ENCODE measurements at regions not wholly inside any gene's neighbourhood (a gene's known extent, or its start where the extent isn't known, plus 50 kb on each side); places are given as distances from the start of the nearest gene placed in this dataset.

- no peak for DNase-seq (ENCODE audit: low spot score)
These were observed 186.2 kb downstream of the URI1 start for GRCh38 chr19:30128211-30128610.

GRCh38 chr19:30130356-30131122 is 188.5 kb downstream of the URI1 start:
- no peak for DNase-seq (ENCODE audit: low spot score)

GRCh38 chr19:30131246-30131645 is 189.2 kb downstream of the URI1 start:
- DNase-seq (ENCODE audit: low spot score) = no peak

GRCh38 chr19:30131722-30132291 is 189.8 kb downstream of the URI1 start:
- no peak for DNase-seq (ENCODE audit: low spot score)

- DNase-seq (ENCODE audit: low spot score) = no peak
These were observed 190.5 kb downstream of the URI1 start for GRCh38 chr19:30132343-30133075.

GRCh38 chr19:30133803-30134202 is 191.8 kb downstream of the URI1 start:
- no peak for DNase-seq (ENCODE audit: low spot score)

GRCh38 chr19:30135093-30135757 is 193.2 kb downstream of the URI1 start:
- DNase-seq (ENCODE audit: low spot score) = no peak

DNA sequence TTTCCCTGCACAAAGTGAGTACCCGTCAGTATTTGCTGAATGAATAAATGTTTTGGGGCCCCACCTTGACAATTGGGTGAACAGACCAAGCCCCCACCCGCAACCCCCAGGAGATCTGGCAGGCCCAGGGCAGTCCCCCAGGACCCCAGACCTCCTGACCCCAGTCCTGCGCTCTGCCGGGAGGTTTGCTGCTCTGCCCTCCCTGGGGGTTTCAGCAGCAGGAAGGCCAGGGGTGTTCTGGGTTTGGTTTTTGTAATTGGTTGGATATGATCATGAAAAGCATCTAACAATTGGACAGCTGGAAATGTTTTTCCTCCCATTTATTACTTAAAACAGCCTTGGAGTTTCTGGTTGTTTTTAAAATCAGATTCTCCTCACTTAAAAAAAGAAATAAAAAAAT is 193.8 kb downstream of the URI1 start:
- DNase-seq (ENCODE audit: low spot score) = no peak

DNA sequence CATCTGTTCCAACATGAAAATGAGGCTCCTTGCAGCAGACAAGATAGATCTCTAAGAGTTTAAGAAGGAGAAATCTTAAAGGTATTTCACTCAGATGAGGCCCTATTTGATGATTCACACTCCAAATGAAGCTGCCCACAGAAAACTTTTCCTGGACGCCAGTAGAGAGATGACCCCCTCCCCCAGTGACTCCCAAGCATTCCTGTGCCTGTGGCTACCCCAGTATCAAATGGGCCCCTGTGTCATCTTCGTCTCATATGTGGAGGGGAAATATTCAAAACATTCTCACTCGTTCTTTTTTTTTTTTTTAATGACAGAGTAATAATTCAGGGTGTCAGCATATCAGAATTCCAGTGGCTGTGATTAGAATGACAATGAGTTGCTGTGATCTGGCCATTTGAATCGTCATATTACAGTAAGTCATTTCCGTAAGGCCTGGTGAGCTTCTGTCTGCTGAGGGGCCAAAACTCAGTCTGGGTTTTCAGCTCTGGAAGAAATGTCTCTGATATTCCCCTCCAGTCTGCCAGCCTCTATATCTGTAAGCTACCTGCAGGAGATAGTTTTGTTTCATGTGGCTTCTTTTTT is 194.7 kb downstream of the URI1 start:
- no peak for DNase-seq (ENCODE audit: low spot score)

- DNase-seq (ENCODE audit: low spot score) = no peak
These were observed 195.7 kb downstream of the URI1 start for GRCh38 chr19:30137747-30138146.

DNA sequence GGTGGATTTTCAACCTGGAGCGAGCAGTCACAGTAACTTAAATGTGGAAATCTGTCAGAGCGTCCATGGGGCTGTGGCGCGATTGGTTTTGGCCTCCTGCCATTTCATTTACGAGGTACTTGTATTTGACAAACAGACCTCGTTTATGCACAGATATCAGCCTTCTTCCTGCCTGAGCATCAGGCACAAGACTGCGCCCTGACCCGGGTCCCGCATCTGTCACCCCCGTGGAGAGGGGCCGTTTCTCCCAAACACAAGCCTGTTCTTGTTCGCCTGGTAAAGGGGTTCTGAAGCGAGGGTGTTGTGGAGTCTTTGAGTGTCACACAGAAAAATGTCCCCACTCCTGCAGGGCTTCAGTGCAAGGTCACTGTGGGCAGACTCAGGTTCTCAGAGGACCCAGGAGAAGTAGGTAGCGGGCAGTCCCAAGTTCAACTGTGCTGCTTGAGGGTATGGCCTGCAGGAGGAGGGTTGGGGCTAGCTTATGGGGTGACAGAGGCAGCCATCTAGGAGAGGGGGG is 202.3 kb downstream of the URI1 start:
- no peak for DNase-seq (ENCODE audit: low spot score)

- no peak for DNase-seq (ENCODE audit: low spot score)
These were observed 202.8 kb downstream of the URI1 start for GRCh38 chr19:30144802-30145201.

- DNase-seq (ENCODE audit: low spot score) = no peak
These were observed 203.4 kb downstream of the URI1 start for GRCh38 chr19:30145467-30145866.

DNA sequence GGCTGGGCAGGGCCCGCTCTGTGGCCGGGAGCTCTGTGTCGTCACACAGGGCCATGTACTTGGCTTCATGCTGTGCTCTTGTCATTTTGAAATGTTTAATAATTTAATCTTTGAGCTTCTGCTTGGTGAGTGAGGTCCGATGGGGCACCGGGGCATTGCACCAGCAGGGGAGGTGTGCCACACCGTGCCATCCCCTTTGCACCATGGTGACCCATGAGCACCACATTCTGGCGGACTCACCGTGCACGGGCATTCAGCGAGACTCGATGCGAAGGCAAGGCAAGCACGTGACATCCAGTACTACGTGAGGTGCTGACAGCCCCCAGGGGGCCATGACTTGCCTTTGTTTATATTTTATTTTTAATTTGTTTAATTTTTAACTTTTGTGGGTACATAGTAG is 204.3 kb downstream of the URI1 start:
- DNase-seq (ENCODE audit: low spot score) = no peak

- DNase-seq (ENCODE audit: low spot score) = no peak
These were observed 206.2 kb downstream of the URI1 start for GRCh38 chr19:30148039-30148790.

DNA sequence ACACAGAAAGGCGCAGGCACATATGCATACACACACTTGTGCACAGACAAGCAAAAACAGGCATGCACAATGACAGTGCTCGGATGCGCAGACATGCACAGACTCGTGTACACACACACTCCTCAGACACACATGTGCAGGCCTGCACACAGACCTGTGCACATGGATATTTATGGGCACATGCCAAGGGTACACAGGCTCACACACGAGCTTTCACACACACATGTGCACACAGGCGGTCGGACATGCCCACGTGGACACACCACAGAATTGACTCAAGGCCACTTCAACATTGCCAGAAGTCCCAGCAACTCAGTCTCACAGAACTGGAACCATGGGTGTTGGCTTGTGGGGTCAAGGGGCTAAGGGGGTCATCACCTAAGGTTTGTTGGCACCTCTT is 206.8 kb downstream of the URI1 start:
- DNase-seq (ENCODE audit: low spot score) = no peak

DNA sequence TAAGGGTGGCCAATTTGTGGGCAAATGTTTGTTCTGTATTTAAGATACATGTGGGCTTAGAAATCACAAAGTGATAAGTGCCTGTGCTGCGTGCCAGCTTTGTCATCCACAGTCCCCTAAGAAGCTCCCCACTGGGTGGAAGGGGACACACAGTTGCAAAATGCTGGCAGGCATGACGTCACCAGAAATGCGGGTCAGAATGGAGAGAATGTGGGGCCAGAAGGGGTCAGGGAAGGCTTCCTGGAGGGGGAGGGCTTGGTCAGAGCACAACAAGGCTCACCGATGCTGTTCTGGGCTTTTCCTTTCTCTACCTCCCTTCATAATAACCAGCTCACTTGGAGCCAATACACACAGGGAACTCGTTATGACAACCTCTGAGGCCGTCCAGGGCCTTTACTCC is 207.3 kb downstream of the URI1 start:
- DNase-seq (ENCODE audit: low spot score) = no peak

DNA sequence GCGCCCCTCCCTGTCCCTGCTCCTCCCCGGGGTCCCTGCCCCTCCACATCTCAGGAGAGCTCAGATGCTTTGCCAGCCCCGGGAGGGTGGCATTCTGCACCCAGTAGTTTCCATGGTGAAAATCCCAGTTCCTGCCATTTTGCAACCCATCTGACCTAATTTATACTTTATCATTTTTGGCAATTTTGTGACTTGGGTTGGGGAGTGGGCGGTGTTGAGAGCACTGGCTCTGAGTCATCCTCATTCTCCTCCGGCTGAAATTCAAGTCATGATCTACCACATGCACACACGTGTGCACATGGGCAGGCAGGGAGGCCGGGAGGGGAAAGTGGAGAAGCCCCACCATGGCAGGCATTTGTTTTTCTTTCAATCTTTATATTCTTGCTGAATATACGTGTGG is 208.6 kb downstream of the URI1 start:
- DNase-seq (ENCODE audit: low spot score) = no peak

DNA sequence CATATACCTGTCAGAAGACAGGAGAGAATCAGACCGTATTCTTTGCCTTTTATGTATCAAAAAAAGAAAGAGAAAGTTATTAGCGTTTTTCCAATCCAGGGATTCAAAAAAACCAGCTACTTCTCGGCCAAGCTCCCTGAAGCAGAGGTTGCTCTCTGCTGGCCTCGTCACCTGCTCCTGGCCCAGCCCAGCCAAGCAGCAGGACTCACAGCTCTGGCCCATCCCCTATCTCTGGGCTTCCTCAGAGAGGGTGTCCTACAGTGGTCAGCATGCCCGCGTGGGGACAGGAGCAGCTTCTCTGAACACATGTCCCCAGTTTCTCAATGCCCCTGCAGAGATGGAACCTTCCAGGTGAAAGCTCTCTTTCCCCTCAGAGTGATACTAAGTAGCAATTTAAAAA is 209.0 kb downstream of the URI1 start:
- DNase-seq (ENCODE audit: low spot score) = no peak

- no peak for DNase-seq (ENCODE audit: low spot score)
These were observed 210.7 kb downstream of the URI1 start for GRCh38 chr19:30152510-30153291.
